ENCODE measurements at regions not wholly inside any gene's neighbourhood (a gene's known extent, or its start where the extent isn't known, plus 50 kb on each side); places are given as distances from the start of the nearest gene placed in this dataset.

GRCh38 chr2:103010306-103010705 lies 248.5 kb downstream of the TMEM182 start:
- no peaks in the 10 kb centered on the region for H3K27me3 Mint-ChIP-seq
- POLR2A ChIA-PET: no interaction called here
- no peak overlapping the region for H3K4me3 Mint-ChIP-seq
- no peaks in the 10 kb centered on the region for H3K36me3 Mint-ChIP-seq (ENCODE audit: low read depth)
- H3K4me1 Mint-ChIP-seq: no peaks in the 10 kb centered on the region
- CTCF ChIA-PET: no interaction called here
- no peak overlapping the region for H3K27ac Mint-ChIP-seq
- DNase-seq: no peak
- peaks cover 3% of the 10 kb centered on the region for H3K9me3 Mint-ChIP-seq

- Mint-ChIP-seq H3K4me3 (no peak overlapping the region), H3K4me1 (no peaks in the 10 kb centered on the region), H3K27me3 (no peaks in the 10 kb centered on the region), H3K27ac (no peak overlapping the region), H3K9me3 (peaks cover 3% of the 10 kb centered on the region), H3K36me3 (ENCODE audit: low read depth) (no peaks in the 10 kb centered on the region)
- POLR2A ChIA-PET: no interaction called here
- DNase-seq: no peak
- CTCF ChIA-PET: no interaction called here
Observed at GRCh38 chr2:103010751-103011150, 248.9 kb downstream of the TMEM182 start.

GRCh38 chr2:103012590-103012989 lies 250.8 kb downstream of the TMEM182 start:
- H3K4me1 Mint-ChIP-seq: no peaks in the 10 kb centered on the region

GRCh38 chr2:103025056-103025455 lies 263.2 kb downstream of the TMEM182 start:
- peaks cover 3% of the 10 kb centered on the region for H3K9me3 Mint-ChIP-seq
- no peak overlapping the region for H3K27ac Mint-ChIP-seq
- POLR2A ChIA-PET: no interaction called here
- DNase-seq: no peak
- H3K27me3 Mint-ChIP-seq: no peaks in the 10 kb centered on the region
- H3K4me1 Mint-ChIP-seq: no peaks in the 10 kb centered on the region
- H3K4me3 Mint-ChIP-seq: no peak overlapping the region
- CTCF ChIA-PET: no interaction called here
- H3K36me3 Mint-ChIP-seq (ENCODE audit: low read depth): no peaks in the 10 kb centered on the region

More at GRCh38 chr2:103012590-103012989, 250.8 kb downstream of the TMEM182 start:
- Mint-ChIP-seq H3K27ac (no peak overlapping the region), H3K9me3 (peaks cover 3% of the 10 kb centered on the region), H3K4me3 (no peak overlapping the region), H3K36me3 (ENCODE audit: low read depth) (no peaks in the 10 kb centered on the region), H3K27me3 (no peaks in the 10 kb centered on the region)
- no peak for DNase-seq
- CTCF ChIA-PET: no interaction called here
- POLR2A ChIA-PET: no interaction called here

DNA sequence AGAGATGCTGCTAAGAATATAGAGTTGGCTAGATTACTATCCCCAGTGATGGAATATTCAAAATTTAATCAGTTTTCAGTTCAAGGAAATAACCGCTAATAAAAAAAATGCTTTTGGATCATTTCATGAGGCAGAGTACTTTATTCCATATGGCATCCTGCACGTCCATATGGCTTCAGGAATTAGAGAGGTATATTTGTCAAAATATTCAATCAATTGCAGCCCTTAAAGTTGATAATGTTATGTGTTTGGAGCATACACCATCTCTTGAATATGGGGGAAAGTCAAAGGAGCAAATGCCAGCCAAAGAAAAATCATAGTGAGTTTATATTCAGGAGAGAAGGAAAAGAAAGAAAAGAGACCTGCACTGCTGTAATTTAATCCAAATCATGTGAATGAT lies 266.4 kb downstream of the TMEM182 start:
- Mint-ChIP-seq H3K4me3 (no peak overlapping the region), H3K36me3 (ENCODE audit: low read depth) (no peaks in the 10 kb centered on the region), H3K27me3 (no peaks in the 10 kb centered on the region), H3K27ac (no peak overlapping the region), H3K4me1 (no peaks in the 10 kb centered on the region), H3K9me3 (peaks cover 3% of the 10 kb centered on the region)
- CTCF ChIA-PET: no interaction called here
- DNase-seq: no peak
- POLR2A ChIA-PET: no interaction called here

All from activated CD4-positive, alpha-beta memory T cell treated with anti-CD3 and anti-CD28 coated beads, Interleukin-2, amount 10 ng/mL, durations not matched to agents 7 days and 5 days (primary cell).